PC-3 (cell line): ENCODE measurements at regions not wholly inside any gene's neighbourhood (a gene's known extent, or its start where the extent isn't known, plus 50 kb on each side); places are given as distances from the start of the nearest gene placed in this dataset.
A peak's percentile ranks its signal among the peaks of the same experiment; 100 is the strongest.

Experiments
- ATAC-seq: fragments of 200-7000 bp; cut with Tn5 transposase; 2 replicates; pipeline ENCODE4 v1.9.1; 2020; ENCODE audit warnings: mild to moderate bottlenecking, moderate library complexity
- BruUV-seq: library from RNA; stranded (reverse); fragments of 400-500 nt; replicated peaks from 2 replicates; lab custom pipeline; 2021; lab: Mats Ljungman, UMichigan
- CTCF ChIA-PET: fragments of 300-600 bp; sonication (Branson Sonifier 250); formaldehyde crosslinking; loops from one replicate; lab custom pipeline; 2022; ENCODE audit warnings: antibody characterized with exemption; lab: Charles Lee
- POLR2A ChIA-PET: fragments of 300-600 bp; sonication (Branson Sonifier 250); formaldehyde crosslinking; loops from one replicate; lab custom pipeline; 2022; ENCODE audit warnings: antibody characterized with exemption; ENCODE audit not compliant: unreplicated experiment; lab: Charles Lee
- DNase-seq: peaks from one replicate; pipeline ENCODE4 v3.0.0-alpha.2; 2015
- H2AFZ ChIP-seq: fragments of 300-600 bp; sonication (generic); 2 replicates; pipeline ENCODE4 v1.6.0; 2016; ENCODE audit warnings: antibody characterized with exemption, low read length
- H3F3A ChIP-seq: fragments of 300-600 bp; sonication (generic); one replicate; pipeline ENCODE4 v1.6.0; 2017; ENCODE audit warnings: antibody characterized with exemption, low read length, control low read depth, mild to moderate bottlenecking; ENCODE audit not compliant: unreplicated experiment
- H3K27ac ChIP-seq: fragments of 300-600 bp; sonication (generic); 2 replicates; pipeline ENCODE4 v1.5.1; 2016; ENCODE audit warnings: mild to moderate bottlenecking, low read length
- H3K27me3 ChIP-seq: fragments of 300-600 bp; sonication (generic); 2 replicates; pipeline ENCODE4 v1.6.1; 2016; ENCODE audit warnings: low read length, mixed read lengths
- H3K36me3 ChIP-seq: fragments of 300-600 bp; sonication (generic); 2 replicates; pipeline ENCODE4 v1.6.1; 2016; ENCODE audit warnings: low read depth, mixed run types, low read length, mixed read lengths
- H3K4me1 ChIP-seq: fragments of 300-600 bp; sonication (generic); 2 replicates; pipeline ENCODE4 v1.5.1; 2016; ENCODE audit warnings: low read length; ENCODE audit not compliant: insufficient read depth
- H3K4me2 ChIP-seq: fragments of 300-600 bp; sonication (generic); 2 replicates; pipeline ENCODE4 v1.6.0; 2016; ENCODE audit warnings: low read length
- H3K4me3 ChIP-seq: fragments of 300-600 bp; sonication (generic); 2 replicates; pipeline ENCODE4 v1.5.1; 2016; ENCODE audit warnings: mild to moderate bottlenecking, low read length, mixed read lengths
- H3K79me2 ChIP-seq: fragments of 300-600 bp; sonication (generic); 2 replicates; pipeline ENCODE4 v1.6.1; 2017; ENCODE audit warnings: low read length, mixed read lengths
- H3K9ac ChIP-seq: fragments of 300-600 bp; sonication (generic); 2 replicates; pipeline ENCODE4 v1.6.0; 2016; ENCODE audit warnings: mild to moderate bottlenecking, low read length
- H3K9me2 ChIP-seq: fragments of 300-600 bp; sonication (generic); replicated peaks from 2 replicates; pipeline ENCODE4 v1.6.1; 2016; ENCODE audit warnings: mixed run types, low read length, mixed read lengths
- H3K9me3 ChIP-seq: fragments of 300-600 bp; sonication (generic); 2 replicates; pipeline ENCODE4 v1.6.1; 2016; ENCODE audit warnings: low read length, mixed read lengths
- H4K20me1 ChIP-seq: fragments of 300-600 bp; sonication (generic); 2 replicates; pipeline ENCODE4 v1.6.1; 2016; ENCODE audit warnings: low read length, mixed read lengths
- CTCF ChIP-seq: fragments of 300-600 bp; sonication (generic); conservative IDR thresholded peaks from 2 replicates; pipeline ENCODE4 v1.5.1; 2017; ENCODE audit warnings: antibody characterized with exemption, low read depth, mild to moderate bottlenecking, low read length
- EZH2 ChIP-seq: fragments of 300-600 bp; sonication (generic); IDR thresholded peaks from one replicate; pipeline ENCODE4 v1.6.1; 2017; ENCODE audit warnings: antibody characterized with exemption, mild to moderate bottlenecking, low read length; ENCODE audit not compliant: unreplicated experiment
- EZH2phosphoT487 ChIP-seq: fragments of 300-600 bp; sonication (generic); IDR thresholded peaks from 2 replicates; pipeline ENCODE4 v1.6.1; 2018; ENCODE audit warnings: mild to moderate bottlenecking, antibody characterized with exemption, low read length, borderline replicate concordance
- intact Hi-C: fragments of 100-400 bp; cut with micrococcal nuclease; formaldehyde crosslinking; loops from 2 replicates; pipeline ENCODE4 v1.9.0; 2023

DNA sequence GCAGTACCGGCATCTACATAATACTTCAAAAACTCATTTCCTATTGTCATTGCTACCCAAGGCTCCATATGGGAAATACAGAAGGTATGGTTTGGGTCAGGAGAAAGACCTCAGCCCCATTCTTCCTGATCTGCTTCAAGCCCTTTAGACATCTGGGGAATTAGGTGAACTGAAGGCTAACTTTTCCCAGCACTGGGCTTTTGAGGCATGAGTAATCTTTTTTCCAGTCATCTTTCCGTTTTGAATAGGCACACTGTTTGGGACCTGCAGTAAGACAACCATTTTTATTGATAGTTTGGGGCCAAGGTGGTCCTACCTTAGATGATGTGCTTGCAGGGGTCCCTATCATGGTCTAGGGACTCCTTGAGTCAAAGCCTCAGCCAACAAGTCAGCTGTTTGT, 198.4 kb downstream of the HAO1 start:
- no peak for TF ChIP-seq EZH2phosphoT487
- TF ChIP-seq CTCF, result no peak
- intact Hi-C loops, result no loop called here
- Histone ChIP-seq H3K9me2 (no peaks in the 10 kb centered on the region), H3K27ac (0 out of 2 replicates have a peak overlapping the region, but pooled peaks have one; percentile 9), H3K36me3 (no peaks in the 10 kb centered on the region), H3K4me3 (no peak overlapping the region), H3K79me2 (no peaks in the 10 kb centered on the region), H3F3A (no peaks in the 10 kb centered on the region), H3K4me1 (peaks cover 16% of the 10 kb centered on the region), H3K27me3 (no peaks in the 10 kb centered on the region), H3K4me2 (peak overlapping the region; percentile 52), H2AFZ (no peak overlapping the region), H4K20me1 (no peaks in the 10 kb centered on the region), H3K9me3 (no peaks in the 10 kb centered on the region), H3K9ac (no peak overlapping the region)
- CTCF ChIA-PET, result no interaction called here
- POLR2A ChIA-PET, result no interaction called here
- BruUV-seq, result no TSS peak
- ATAC-seq, result peak; percentile 63
- peak; percentile 21 for DNase-seq

DNA sequence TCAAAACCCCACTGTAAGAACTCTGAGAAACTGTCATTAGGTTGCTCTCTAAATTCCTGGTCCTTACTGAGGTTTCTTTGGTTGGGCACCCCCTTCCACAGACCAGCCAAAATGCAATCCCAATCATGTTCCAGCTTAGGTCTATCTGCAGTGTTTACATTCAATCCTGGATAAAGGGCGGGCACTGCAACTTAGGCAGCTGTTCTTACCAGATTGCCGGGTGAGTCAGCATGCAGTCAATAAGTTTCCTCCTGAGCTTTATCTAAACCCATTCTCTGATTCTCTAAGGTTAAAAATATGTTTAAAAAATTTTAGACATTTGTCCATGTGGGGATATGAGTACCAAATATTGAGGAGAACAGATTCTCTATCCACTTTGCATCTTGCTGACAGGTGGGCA, 197.8 kb downstream of the HAO1 start:
- CTCF ChIA-PET, result interaction anchor here (0.5 kb wide), 1 partner anchor 117 kb away, joined by 4 read pairs; no protein-coding TSS in a partner anchor
- intact Hi-C loops, result no loop called here
- H3K4me1 ChIP-seq, result peaks cover 16% of the 10 kb centered on the region

DNA sequence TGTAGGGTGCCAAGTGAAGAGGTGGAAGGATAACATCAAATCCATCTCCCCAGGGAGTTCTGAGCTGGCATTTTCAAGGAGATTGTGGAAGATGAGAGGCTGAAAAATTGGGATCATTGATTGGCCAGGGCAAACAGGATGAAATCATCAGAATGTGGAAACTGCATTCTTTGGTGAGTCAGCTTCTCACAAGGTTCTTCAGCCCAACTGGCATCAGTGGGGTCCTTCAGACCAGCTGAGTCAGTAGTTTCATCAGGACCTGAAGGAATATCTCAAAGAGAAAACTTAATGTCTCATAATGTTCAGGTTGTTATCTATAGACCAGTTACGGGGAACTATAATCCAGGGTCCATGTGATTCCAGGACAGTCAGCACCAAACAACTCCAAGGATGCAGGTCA, 195.8 kb downstream of the HAO1 start:
- no peak overlapping the region for H3K4me2 ChIP-seq
- H3K9ac ChIP-seq, result no peak overlapping the region
- no peaks in the 10 kb centered on the region for H4K20me1 ChIP-seq
- intact Hi-C loops, result no loop called here
- no peaks in the 10 kb centered on the region for H3K79me2 ChIP-seq
- ChIA-PET POLR2A (no interaction called here), CTCF (no interaction called here)
- peak; percentile 39 for DNase-seq
- no TSS peak for BruUV-seq
- peaks cover 16% of the 10 kb centered on the region for H3K4me1 ChIP-seq
- ATAC-seq, result no peak
- no peaks in the 10 kb centered on the region for H3K36me3 ChIP-seq
- no peaks in the 10 kb centered on the region for H3K9me3 ChIP-seq
- no peak for TF ChIP-seq EZH2phosphoT487
- no peak for TF ChIP-seq EZH2
- no peak for TF ChIP-seq CTCF
- no peak overlapping the region for H3K4me3 ChIP-seq
- H3K27me3 ChIP-seq, result no peaks in the 10 kb centered on the region
- no peaks in the 10 kb centered on the region for H3K9me2 ChIP-seq
- no peaks in the 10 kb centered on the region for H3F3A ChIP-seq
- no peak overlapping the region for H2AFZ ChIP-seq
- no peak overlapping the region for H3K27ac ChIP-seq

More for the DNA sequence above, 197.8 kb downstream of the HAO1 start:
- H3K27ac ChIP-seq, result 0 out of 2 replicates have a peak overlapping the region, but pooled peaks have one; percentile 9
- peak overlapping the region; percentile 52 for H3K4me2 ChIP-seq
- H3K9ac ChIP-seq, result no peak overlapping the region
- POLR2A ChIA-PET, result no interaction called here
- no peaks in the 10 kb centered on the region for H3K79me2 ChIP-seq
- H3F3A ChIP-seq, result no peaks in the 10 kb centered on the region
- no peak overlapping the region for H2AFZ ChIP-seq
- DNase-seq, result peak; percentile 78
- no peak for TF ChIP-seq EZH2phosphoT487
- TF ChIP-seq CTCF, result no peak
- TF ChIP-seq EZH2, result no peak
- no TSS peak for BruUV-seq
- H3K4me3 ChIP-seq, result no peak overlapping the region
- no peaks in the 10 kb centered on the region for H3K27me3 ChIP-seq
- H3K9me3 ChIP-seq, result no peaks in the 10 kb centered on the region
- no peaks in the 10 kb centered on the region for H4K20me1 ChIP-seq
- H3K36me3 ChIP-seq, result no peaks in the 10 kb centered on the region
- H3K9me2 ChIP-seq, result no peaks in the 10 kb centered on the region
- ATAC-seq, result peak; percentile 98
